SK-N-MC (cell line): ENCODE measurements at regions not wholly inside any gene's neighbourhood (a gene's known extent, or its start where the extent isn't known, plus 50 kb on each side); places are given as distances from the start of the nearest gene placed in this dataset.

ENCODE experiments used
- EZH2 ChIP-seq: fragments of 200-600 bp; sonication (generic); IDR thresholded peaks from one replicate; pipeline ENCODE4 v1.6.1; 2017; ENCODE audit warnings: antibody characterized with exemption
- FOXP2 ChIP-seq: optimal IDR thresholded peaks from 2 replicates; pipeline ENCODE3; 2011; ENCODE audit warnings: mild to moderate bottlenecking, moderate library complexity; ENCODE audit not compliant: insufficient read depth; ENCODE audit errors: extremely low read length, control extremely low read depth

DNA sequence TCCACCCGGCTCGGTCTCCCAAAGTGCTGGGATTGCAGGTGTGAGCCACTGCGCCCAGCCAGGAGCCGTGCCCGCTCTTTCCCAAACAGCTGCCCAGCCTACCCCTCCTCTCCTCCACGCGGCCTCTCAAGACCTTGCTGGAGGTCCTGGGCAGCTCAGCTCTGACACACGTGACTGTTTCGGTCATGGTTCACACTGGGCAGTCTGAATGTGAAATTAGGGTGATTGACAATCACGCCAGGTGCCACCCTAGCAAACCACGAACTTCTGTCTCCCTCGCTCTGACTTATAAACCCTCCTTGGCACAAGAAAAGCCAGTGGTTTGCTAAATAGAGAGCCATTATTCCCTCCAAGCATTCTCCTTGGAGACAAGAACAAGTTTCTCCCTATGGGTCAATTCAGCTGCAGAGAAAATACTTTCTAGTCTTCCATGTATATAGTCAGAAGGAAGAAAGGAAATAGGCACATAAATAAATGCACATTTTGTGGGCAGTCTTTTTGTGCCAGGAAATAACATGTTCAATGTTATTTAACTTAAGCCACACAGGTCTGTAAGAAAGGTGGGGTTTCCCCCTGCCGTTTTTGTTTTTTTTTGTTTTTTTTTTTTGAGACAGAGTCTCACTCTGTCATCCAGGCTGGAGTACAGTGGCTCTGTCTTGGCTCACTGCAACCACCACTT lies 121.9 kb upstream of the MEF2A start:
- no peak for TF ChIP-seq EZH2
- no peak for TF ChIP-seq FOXP2
